ENCODE measurements at regions not wholly inside any gene's neighbourhood (a gene's known extent, or its start where the extent isn't known, plus 50 kb on each side); places are given as distances from the start of the nearest gene placed in this dataset.

GRCh38 chr4:43560047-43560446, 667.5 kb downstream of the GRXCR1 start:
- WGBS (ENCODE audit: low lambda C conversion rate, missing lambda C conversion rate), result 90% methylated on average over 1 of the region's 1 CpG
- Histone ChIP-seq H4K20me1 (ENCODE audit: insufficient read depth, poor library complexity, severe bottlenecking) (no peaks in the 10 kb centered on the region), H3K27me3 (no peaks in the 10 kb centered on the region), H2AFZ (no peak overlapping the region), H3K36me3 (replicated peaks; ENCODE audit: insufficient read depth, low read depth) (no peaks in the 10 kb centered on the region), H3K4me2 (no peak overlapping the region), H3K27ac (no peak overlapping the region), H3K9me2 (replicated peaks; ENCODE audit: insufficient read depth) (no peaks in the 10 kb centered on the region), H3K4me1 (ENCODE audit: insufficient read depth) (no peaks in the 10 kb centered on the region), H3K9me3 (ENCODE audit: low read depth) (no peaks in the 10 kb centered on the region), H3K4me3 (no peak overlapping the region), H3K79me2 (no peaks in the 10 kb centered on the region)
- DNase-seq (ENCODE audit: low spot score), result no peak
- no peak for TF ChIP-seq CTCF (IDR thresholded peaks at IDR 0.05; ENCODE audit: poor library complexity)
- no peak for TF ChIP-seq EZH2phosphoT487 (IDR thresholded peaks at IDR 0.05; ENCODE audit: low read depth, severe bottlenecking, unreplicated experiment)
- TF ChIP-seq EZH2 (IDR thresholded peaks at IDR 0.05; ENCODE audit: borderline replicate concordance), result no peak

GRCh38 chr4:43564107-43564506, 671.6 kb downstream of the GRXCR1 start:
- no peaks in the 10 kb centered on the region for H3K4me1 ChIP-seq (ENCODE audit: insufficient read depth)
- 76% methylated on average over 1 of the region's 1 CpG for WGBS (ENCODE audit: low lambda C conversion rate, missing lambda C conversion rate)
- H4K20me1 ChIP-seq (ENCODE audit: insufficient read depth, poor library complexity, severe bottlenecking), result no peaks in the 10 kb centered on the region
- H3K36me3 ChIP-seq (replicated peaks; ENCODE audit: insufficient read depth, low read depth), result no peaks in the 10 kb centered on the region
- H3K27ac ChIP-seq, result no peak overlapping the region
- no peaks in the 10 kb centered on the region for H3K79me2 ChIP-seq
- DNase-seq (ENCODE audit: low spot score), result no peak
- H3K4me3 ChIP-seq, result no peak overlapping the region
- no peak for TF ChIP-seq EZH2 (IDR thresholded peaks at IDR 0.05; ENCODE audit: borderline replicate concordance)
- TF ChIP-seq CTCF (IDR thresholded peaks at IDR 0.05; ENCODE audit: poor library complexity), result no peak
- no peak for TF ChIP-seq EZH2phosphoT487 (IDR thresholded peaks at IDR 0.05; ENCODE audit: low read depth, severe bottlenecking, unreplicated experiment)
- no peaks in the 10 kb centered on the region for H3K9me3 ChIP-seq (ENCODE audit: low read depth)
- H3K4me2 ChIP-seq, result no peak overlapping the region
- H2AFZ ChIP-seq, result no peak overlapping the region
- no peaks in the 10 kb centered on the region for H3K27me3 ChIP-seq
- H3K9me2 ChIP-seq (replicated peaks; ENCODE audit: insufficient read depth), result no peaks in the 10 kb centered on the region

- H3K4me1 ChIP-seq (ENCODE audit: insufficient read depth), result no peaks in the 10 kb centered on the region
- H3K9me2 ChIP-seq (replicated peaks; ENCODE audit: insufficient read depth), result no peaks in the 10 kb centered on the region
- H3K4me2 ChIP-seq, result no peak overlapping the region
- H3K79me2 ChIP-seq, result no peaks in the 10 kb centered on the region
- H3K36me3 ChIP-seq (replicated peaks; ENCODE audit: insufficient read depth, low read depth), result no peaks in the 10 kb centered on the region
- H4K20me1 ChIP-seq (ENCODE audit: insufficient read depth, poor library complexity, severe bottlenecking), result no peaks in the 10 kb centered on the region
- no peak for DNase-seq (ENCODE audit: low spot score)
- H3K4me3 ChIP-seq, result no peak overlapping the region
- H2AFZ ChIP-seq, result no peak overlapping the region
- H3K9me3 ChIP-seq (ENCODE audit: low read depth), result no peaks in the 10 kb centered on the region
- TF ChIP-seq EZH2 (IDR thresholded peaks at IDR 0.05; ENCODE audit: borderline replicate concordance), result no peak
- TF ChIP-seq EZH2phosphoT487 (IDR thresholded peaks at IDR 0.05; ENCODE audit: low read depth, severe bottlenecking, unreplicated experiment), result no peak
- TF ChIP-seq CTCF (IDR thresholded peaks at IDR 0.05; ENCODE audit: poor library complexity), result no peak
- no peak overlapping the region for H3K27ac ChIP-seq
- H3K27me3 ChIP-seq, result no peaks in the 10 kb centered on the region
These were observed 672.1 kb downstream of the GRXCR1 start for GRCh38 chr4:43564591-43564990.

- H3K36me3 ChIP-seq (replicated peaks; ENCODE audit: insufficient read depth, low read depth), result no peaks in the 10 kb centered on the region
- no peak overlapping the region for H2AFZ ChIP-seq
- H3K27me3 ChIP-seq, result no peaks in the 10 kb centered on the region
- TF ChIP-seq EZH2 (IDR thresholded peaks at IDR 0.05; ENCODE audit: borderline replicate concordance) (no peak), EZH2phosphoT487 (IDR thresholded peaks at IDR 0.05; ENCODE audit: low read depth, severe bottlenecking, unreplicated experiment) (no peak), CTCF (IDR thresholded peaks at IDR 0.05; ENCODE audit: poor library complexity) (no peak)
- no peaks in the 10 kb centered on the region for H4K20me1 ChIP-seq (ENCODE audit: insufficient read depth, poor library complexity, severe bottlenecking)
- H3K9me2 ChIP-seq (replicated peaks; ENCODE audit: insufficient read depth), result no peaks in the 10 kb centered on the region
- H3K9me3 ChIP-seq (ENCODE audit: low read depth), result no peaks in the 10 kb centered on the region
- WGBS (ENCODE audit: low lambda C conversion rate, missing lambda C conversion rate), result 92% methylated on average over 2 of the region's 2 CpGs
- H3K79me2 ChIP-seq, result no peaks in the 10 kb centered on the region
- H3K4me3 ChIP-seq, result no peak overlapping the region
- DNase-seq (ENCODE audit: low spot score), result no peak
- no peaks in the 10 kb centered on the region for H3K4me1 ChIP-seq (ENCODE audit: insufficient read depth)
- no peak overlapping the region for H3K27ac ChIP-seq
- H3K4me2 ChIP-seq, result no peak overlapping the region
These were observed 675.1 kb downstream of the GRXCR1 start for GRCh38 chr4:43567644-43568043.
